ENCODE measurements at regions not wholly inside any gene's neighbourhood (a gene's known extent, or its start where the extent isn't known, plus 50 kb on each side); places are given as distances from the start of the nearest gene placed in this dataset.

- no peaks in the 10 kb centered on the region for H3K9me3 ChIP-seq (ENCODE audit: insufficient read depth in 2 of 2, low read depth in 1 of 2, low read length in 1 of 2)
- no peak overlapping the region for H2BK15ac ChIP-seq (ENCODE audit: low read length)
- POLR2A ChIA-PET (ENCODE audit: partially characterized antibody), result interaction anchor here (1.3 to 2.0 kb wide), 3 partner anchors 9 to 42 kb away, joined by 4 to 5 read pairs (median 5); no protein-coding TSS in a partner anchor
- FAIRE-seq, result no peak
- no peaks in the 10 kb centered on the region for H4K20me1 ChIP-seq (replicated peaks in 1 of 2; ENCODE audit: control insufficient read depth in 1 of 2, insufficient read depth in 2 of 2, low read length in 2 of 2)
- H2AK5ac ChIP-seq (ENCODE audit: low read depth, low read length), result no peak overlapping the region
- no peak overlapping the region for H4K8ac ChIP-seq (ENCODE audit: extremely low read depth, insufficient read depth, low read length)
- H3K27ac ChIP-seq (ENCODE audit: low read depth, low read length), result no peak overlapping the region
- no peak overlapping the region for H4K91ac ChIP-seq (replicated peaks; ENCODE audit: insufficient read length, low read length)
- no peaks in the 10 kb centered on the region for H3K79me2 ChIP-seq (ENCODE audit: control insufficient read depth in 1 of 2, insufficient read depth in 2 of 2, low read length in 2 of 2)
- CTCF ChIA-PET (ENCODE audit: partially characterized antibody), result no interaction called here
- H3K4me1 ChIP-seq (replicated peaks in 1 of 4; ENCODE audit: control insufficient read depth in 3 of 4, insufficient read depth in 4 of 4, low read length in 3 of 4), result no peaks in the 10 kb centered on the region
- H3K36me3 ChIP-seq (ENCODE audit: control insufficient read depth in 2 of 4, insufficient read depth in 4 of 4, low read length in 3 of 4), result peaks cover 7 to 85% (median 49%) of the 10 kb centered on the region in 4 experiments
- H3K18ac ChIP-seq (ENCODE audit: extremely low read depth, low read length), result no peak overlapping the region
- H2BK12ac ChIP-seq (ENCODE audit: low read depth, low read length), result no peak overlapping the region
- H3K79me1 ChIP-seq (ENCODE audit: low read depth, low read length), result no peaks in the 10 kb centered on the region
- no peak overlapping the region for H2BK120ac ChIP-seq (replicated peaks; ENCODE audit: low read depth, low read length)
- no peak overlapping the region for H3K23ac ChIP-seq (ENCODE audit: insufficient read length)
- no peak overlapping the region for H3K14ac ChIP-seq (ENCODE audit: insufficient read length)
- H3K23me2 ChIP-seq (ENCODE audit: low read depth, low read length), result no peaks in the 10 kb centered on the region
- H3K4ac ChIP-seq (replicated peaks; ENCODE audit: insufficient read length, low read depth, low read length), result no peak overlapping the region
- no peak overlapping the region for H2AFZ ChIP-seq (ENCODE audit: low read length)
- TF ChIP-seq SUZ12 (IDR thresholded peaks at IDR 0.05; ENCODE audit: low read length), result no peak
- TF ChIP-seq CREB1 (IDR thresholded peaks at IDR 0.05), result no peak
- no peak for TF ChIP-seq TAF1 (IDR thresholded peaks at IDR 0.05; ENCODE audit: low read depth, low read length)
- TF ChIP-seq POLR2AphosphoS5 (IDR thresholded peaks at IDR 0.05; ENCODE audit: low read depth, low read length), result no peak
- no peak for TF ChIP-seq MAFK (IDR thresholded peaks at IDR 0.05; ENCODE audit: low read depth, low read length)
- TF ChIP-seq SRF (IDR thresholded peaks at IDR 0.05; ENCODE audit: low read depth, low read length), result no peak
- no peaks in the 10 kb centered on the region for H3K27me3 ChIP-seq (replicated peaks in 1 of 4; ENCODE audit: control insufficient read depth in 3 of 4, extremely low read depth in 1 of 4, insufficient read depth in 3 of 4, low read length in 3 of 4)
- no peak overlapping the region for H2BK5ac ChIP-seq (ENCODE audit: low read depth, low read length)
- no peak overlapping the region for H4K5ac ChIP-seq (ENCODE audit: insufficient read length, low read depth, low read length)
- no peak overlapping the region for H3K4me3 ChIP-seq (ENCODE audit: extremely low read depth in 1 of 4, insufficient read depth in 2 of 4, low read depth in 3 of 4, low read length in 4 of 4)
- no peak overlapping the region for H3K4me2 ChIP-seq (ENCODE audit: insufficient read depth in 1 of 2, low read depth in 2 of 2, low read length in 2 of 2)
- H2BK20ac ChIP-seq (ENCODE audit: low read length), result no peak overlapping the region
- DNase-seq (ENCODE audit: low read depth in 1 of 2, low spot score in 2 of 2), result no peak
- H3K9ac ChIP-seq (replicated peaks in 1 of 4; ENCODE audit: extremely low read depth in 1 of 4, low read depth in 3 of 4, low read length in 3 of 4), result no peak overlapping the region
- H3K56ac ChIP-seq (replicated peaks; ENCODE audit: insufficient read length, low read depth, low read length), result no peak overlapping the region
Observed at GRCh38 chr9:97179616-97180015, 127.8 kb upstream of the CCDC180 start.

All from H1 (cell line).